IPS-20b (cell line): ENCODE measurements at regions not wholly inside any gene's neighbourhood (a gene's known extent, or its start where the extent isn't known, plus 50 kb on each side); places are given as distances from the start of the nearest gene placed in this dataset.
A peak's percentile ranks its signal among the peaks of the same experiment; 100 is the strongest.

Experiments
- H3K27ac ChIP-seq: one replicate; pipeline ENCODE4 v1.5.1; 2013; ENCODE audit warnings: low read length
- H3K27me3 ChIP-seq: 2 replicates; pipeline ENCODE4 v1.6.1; 2013; ENCODE audit warnings: mild to moderate bottlenecking, low read length, inconsistent platforms; ENCODE audit not compliant: insufficient read depth
- H3K36me3 ChIP-seq: 2 replicates; pipeline ENCODE4 v1.6.1; 2013; ENCODE audit warnings: low read depth, mild to moderate bottlenecking, inconsistent platforms, low read length, moderate library complexity; ENCODE audit not compliant: insufficient read depth
- H3K4me1 ChIP-seq: 2 replicates; pipeline ENCODE4 v1.6.1; 2013; ENCODE audit warnings: mild to moderate bottlenecking, control low read depth, inconsistent platforms, low read length, moderate library complexity; ENCODE audit not compliant: insufficient read depth
- H3K4me3 ChIP-seq: 2 replicates; pipeline ENCODE4 v1.5.1; 2013; ENCODE audit warnings: mild to moderate bottlenecking, low read length, inconsistent platforms
- H3K9ac ChIP-seq: 2 replicates; pipeline ENCODE4 v1.6.1; 2013; ENCODE audit warnings: low read depth, mild to moderate bottlenecking, inconsistent platforms, low read length, moderate library complexity
- H3K9me3 ChIP-seq: 2 replicates; pipeline ENCODE4 v1.6.1; 2013; ENCODE audit warnings: mild to moderate bottlenecking, low read depth, low read length, inconsistent platforms; ENCODE audit not compliant: insufficient read depth

GRCh38 chr5:167320019-167320418, 971.4 kb upstream of the WWC1 start:
- Histone ChIP-seq H3K27ac (no peak overlapping the region), H3K4me3 (no peak overlapping the region), H3K9ac (no peak overlapping the region), H3K4me1 (peaks cover 17% of the 10 kb centered on the region), H3K9me3 (no peaks in the 10 kb centered on the region), H3K36me3 (no peaks in the 10 kb centered on the region), H3K27me3 (no peaks in the 10 kb centered on the region)

GRCh38 chr5:167332309-167332708, 959.1 kb upstream of the WWC1 start:
- H3K4me3 ChIP-seq, result no peak overlapping the region
- H3K9ac ChIP-seq, result no peak overlapping the region
- no peak overlapping the region for H3K27ac ChIP-seq
- H3K36me3 ChIP-seq, result no peaks in the 10 kb centered on the region
- no peaks in the 10 kb centered on the region for H3K4me1 ChIP-seq
- H3K9me3 ChIP-seq, result no peaks in the 10 kb centered on the region
- no peaks in the 10 kb centered on the region for H3K27me3 ChIP-seq

- Histone ChIP-seq H3K4me1 (no peaks in the 10 kb centered on the region), H3K27ac (no peak overlapping the region), H3K9me3 (no peaks in the 10 kb centered on the region), H3K27me3 (no peaks in the 10 kb centered on the region), H3K9ac (no peak overlapping the region), H3K4me3 (no peak overlapping the region), H3K36me3 (no peaks in the 10 kb centered on the region)
These were observed 955.3 kb upstream of the WWC1 start for GRCh38 chr5:167336161-167336560.

GRCh38 chr5:167339205-167339604, 952.2 kb upstream of the WWC1 start:
- Histone ChIP-seq H3K9me3 (no peaks in the 10 kb centered on the region), H3K9ac (no peak overlapping the region), H3K36me3 (no peaks in the 10 kb centered on the region), H3K27ac (no peak overlapping the region), H3K27me3 (no peaks in the 10 kb centered on the region), H3K4me3 (no peak overlapping the region), H3K4me1 (no peaks in the 10 kb centered on the region)

GRCh38 chr5:167346461-167346860, 945.0 kb upstream of the WWC1 start:
- H3K9me3 ChIP-seq, result no peaks in the 10 kb centered on the region
- H3K4me1 ChIP-seq, result no peaks in the 10 kb centered on the region
- H3K36me3 ChIP-seq, result no peaks in the 10 kb centered on the region
- no peak overlapping the region for H3K4me3 ChIP-seq
- no peak overlapping the region for H3K9ac ChIP-seq
- H3K27me3 ChIP-seq, result no peaks in the 10 kb centered on the region
- no peak overlapping the region for H3K27ac ChIP-seq

GRCh38 chr5:167348251-167348926, 943.1 kb upstream of the WWC1 start:
- Histone ChIP-seq H3K27ac (no peak overlapping the region), H3K9ac (no peak overlapping the region), H3K4me1 (0 out of 2 replicates have a peak, but pooled peaks cover 4% of the 10 kb centered on the region), H3K4me3 (no peak overlapping the region), H3K27me3 (no peaks in the 10 kb centered on the region), H3K9me3 (no peaks in the 10 kb centered on the region), H3K36me3 (no peaks in the 10 kb centered on the region)

GRCh38 chr5:167348980-167349379, 942.5 kb upstream of the WWC1 start:
- Histone ChIP-seq H3K27ac (no peak overlapping the region), H3K36me3 (no peaks in the 10 kb centered on the region), H3K9me3 (no peaks in the 10 kb centered on the region), H3K27me3 (no peaks in the 10 kb centered on the region), H3K4me3 (no peak overlapping the region), H3K4me1 (0 out of 2 replicates have a peak, but pooled peaks cover 4% of the 10 kb centered on the region), H3K9ac (no peak overlapping the region)

- no peak overlapping the region for H3K27ac ChIP-seq
- H3K4me3 ChIP-seq, result no peak overlapping the region
- H3K4me1 ChIP-seq, result peaks cover 17% of the 10 kb centered on the region; the same call in 1 of the 2 replicates
- H3K36me3 ChIP-seq, result no peaks in the 10 kb centered on the region
- no peaks in the 10 kb centered on the region for H3K27me3 ChIP-seq
- no peaks in the 10 kb centered on the region for H3K9me3 ChIP-seq
- H3K9ac ChIP-seq, result no peak overlapping the region
These were observed 940.1 kb upstream of the WWC1 start for GRCh38 chr5:167351316-167351715.

- Histone ChIP-seq H3K27me3 (no peaks in the 10 kb centered on the region), H3K27ac (no peak overlapping the region), H3K4me3 (no peak overlapping the region), H3K36me3 (no peaks in the 10 kb centered on the region), H3K9ac (no peak overlapping the region), H3K4me1 (peaks cover 19% of the 10 kb centered on the region), H3K9me3 (no peaks in the 10 kb centered on the region)
These were observed 938.6 kb upstream of the WWC1 start for GRCh38 chr5:167352801-167353200.

- Histone ChIP-seq H3K4me3 (no peak overlapping the region), H3K36me3 (no peaks in the 10 kb centered on the region), H3K27ac (no peak overlapping the region), H3K4me1 (peaks cover 30% of the 10 kb centered on the region), H3K9ac (peak overlapping the region; percentile 35; the same call in 1 of the 2 replicates), H3K9me3 (no peaks in the 10 kb centered on the region), H3K27me3 (no peaks in the 10 kb centered on the region)
These were observed 936.1 kb upstream of the WWC1 start for GRCh38 chr5:167355346-167355745.

GRCh38 chr5:167356374-167356773, 935.1 kb upstream of the WWC1 start:
- Histone ChIP-seq H3K36me3 (no peaks in the 10 kb centered on the region), H3K9ac (no peak overlapping the region), H3K27me3 (no peaks in the 10 kb centered on the region), H3K4me1 (peaks cover 30% of the 10 kb centered on the region), H3K4me3 (no peak overlapping the region), H3K27ac (no peak overlapping the region), H3K9me3 (no peaks in the 10 kb centered on the region)

- Histone ChIP-seq H3K27ac (no peak overlapping the region), H3K9me3 (no peaks in the 10 kb centered on the region), H3K4me3 (peak overlapping the region; percentile 56), H3K9ac (peak overlapping the region; percentile 73), H3K36me3 (no peaks in the 10 kb centered on the region), H3K27me3 (no peaks in the 10 kb centered on the region), H3K4me1 (peaks cover 26% of the 10 kb centered on the region)
These were observed 932.5 kb upstream of the WWC1 start for GRCh38 chr5:167358868-167359492.
